GM06990 (cell line): ENCODE measurements at regions not wholly inside any gene's neighbourhood (a gene's known extent, or its start where the extent isn't known, plus 50 kb on each side); places are given as distances from the start of the nearest gene placed in this dataset.

Source experiments
- DNase-seq: peaks from one replicate; pipeline ENCODE4 v3.0.0-alpha.2; 2011; ENCODE audit not compliant: insufficient read length; ENCODE audit errors: extremely low read depth
- H3K27me3 ChIP-seq: replicated peaks from 2 replicates; pipeline ENCODE4 v1.6.0; 2011; ENCODE audit warnings: low read length; ENCODE audit not compliant: control insufficient read depth, insufficient read depth
- H3K36me3 ChIP-seq: 2 replicates; pipeline ENCODE4 v1.5.1; 2011; ENCODE audit warnings: low read length; ENCODE audit not compliant: control insufficient read depth, insufficient read depth
- H3K4me3 ChIP-seq: replicated peaks from 2 replicates; pipeline ENCODE4 v1.5.1; 2011; ENCODE audit warnings: low read depth, mild to moderate bottlenecking, control low read depth, low read length
- TF ChIP-seq, protein P1 (sequence below): IDR thresholded peaks from 2 replicates; pipeline ENCODE4 v1.5.1; 2011; ENCODE audit warnings: low read length, control low read depth, mild to moderate bottlenecking, inconsistent platforms; ENCODE audit not compliant: insufficient read depth, poor library complexity, severe bottlenecking

DNA sequence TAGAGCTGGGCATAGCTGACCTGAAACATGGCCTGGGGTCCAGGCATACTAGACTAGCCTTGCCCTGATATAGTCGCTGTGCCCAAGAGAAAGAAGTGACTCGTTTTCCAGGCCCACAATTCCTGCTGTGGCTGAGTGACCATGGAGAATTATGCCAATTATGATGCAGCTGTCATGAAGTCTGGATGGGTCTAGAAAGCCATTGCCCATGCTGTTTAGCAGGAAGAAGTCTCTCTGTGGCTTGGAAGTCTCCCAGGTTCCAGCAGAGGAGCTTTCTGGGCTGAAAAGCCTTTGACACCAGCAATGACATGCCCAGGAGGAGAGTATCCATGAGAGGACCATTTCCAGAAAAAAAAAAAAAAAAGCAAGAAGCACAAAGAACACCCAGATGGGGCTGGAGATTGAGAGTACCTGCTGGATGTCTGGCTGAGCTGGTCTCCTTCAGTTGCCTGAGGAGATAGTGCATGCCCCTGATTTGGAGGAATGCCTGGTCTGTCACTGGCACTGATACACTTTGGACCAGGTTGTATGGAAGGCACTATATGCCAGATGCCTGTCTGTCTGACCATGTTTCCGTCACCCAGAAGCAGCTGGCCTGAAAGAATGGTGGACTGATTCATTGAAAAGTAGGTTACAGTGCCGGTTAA is 128.0 kb upstream of the EPB41L4A start:
- TF ChIP-seq, protein P1, sequence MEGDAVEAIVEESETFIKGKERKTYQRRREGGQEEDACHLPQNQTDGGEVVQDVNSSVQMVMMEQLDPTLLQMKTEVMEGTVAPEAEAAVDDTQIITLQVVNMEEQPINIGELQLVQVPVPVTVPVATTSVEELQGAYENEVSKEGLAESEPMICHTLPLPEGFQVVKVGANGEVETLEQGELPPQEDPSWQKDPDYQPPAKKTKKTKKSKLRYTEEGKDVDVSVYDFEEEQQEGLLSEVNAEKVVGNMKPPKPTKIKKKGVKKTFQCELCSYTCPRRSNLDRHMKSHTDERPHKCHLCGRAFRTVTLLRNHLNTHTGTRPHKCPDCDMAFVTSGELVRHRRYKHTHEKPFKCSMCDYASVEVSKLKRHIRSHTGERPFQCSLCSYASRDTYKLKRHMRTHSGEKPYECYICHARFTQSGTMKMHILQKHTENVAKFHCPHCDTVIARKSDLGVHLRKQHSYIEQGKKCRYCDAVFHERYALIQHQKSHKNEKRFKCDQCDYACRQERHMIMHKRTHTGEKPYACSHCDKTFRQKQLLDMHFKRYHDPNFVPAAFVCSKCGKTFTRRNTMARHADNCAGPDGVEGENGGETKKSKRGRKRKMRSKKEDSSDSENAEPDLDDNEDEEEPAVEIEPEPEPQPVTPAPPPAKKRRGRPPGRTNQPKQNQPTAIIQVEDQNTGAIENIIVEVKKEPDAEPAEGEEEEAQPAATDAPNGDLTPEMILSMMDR = no peak
- no peaks in the 10 kb centered on the region; the same call in 1 of the 2 replicates for H3K27me3 ChIP-seq
- no peaks in the 10 kb centered on the region for H3K36me3 ChIP-seq
- no peak for DNase-seq
- H3K4me3 ChIP-seq = no peak overlapping the region

DNA sequence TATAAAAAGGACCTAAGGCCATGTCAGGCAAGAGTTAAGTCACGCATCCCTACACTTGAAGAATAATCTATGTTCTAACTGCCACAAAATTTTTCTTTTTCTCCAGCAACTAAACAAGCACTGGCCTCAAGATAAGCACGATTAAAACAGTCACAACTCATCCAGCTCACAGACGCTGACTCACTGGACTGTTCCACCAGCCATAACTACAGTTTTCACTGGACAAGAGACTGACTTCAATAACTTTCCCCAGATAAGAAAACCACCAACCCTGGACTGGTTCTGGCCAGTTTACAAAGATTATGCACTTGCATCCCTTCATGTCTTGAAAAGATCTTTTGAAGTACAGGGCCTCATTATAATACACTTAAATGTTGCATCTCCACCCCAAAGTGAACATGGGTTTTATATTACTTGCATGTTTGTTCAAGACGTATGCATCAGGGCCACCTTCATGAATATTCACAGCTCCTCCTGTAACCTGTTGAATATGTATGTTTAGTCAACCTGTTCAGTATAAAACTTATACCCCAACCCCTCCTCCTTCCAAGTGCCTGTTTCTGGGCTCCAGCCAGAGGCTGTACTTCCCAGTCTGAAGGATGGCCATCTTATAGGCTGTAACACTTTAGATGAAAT is 129.3 kb upstream of the EPB41L4A start:
- TF ChIP-seq, protein P1 = no peak
- Histone ChIP-seq H3K4me3 (no peak overlapping the region), H3K27me3 (no peaks in the 10 kb centered on the region; the same call in 1 of the 2 replicates), H3K36me3 (no peaks in the 10 kb centered on the region)
- DNase-seq = no peak

DNA sequence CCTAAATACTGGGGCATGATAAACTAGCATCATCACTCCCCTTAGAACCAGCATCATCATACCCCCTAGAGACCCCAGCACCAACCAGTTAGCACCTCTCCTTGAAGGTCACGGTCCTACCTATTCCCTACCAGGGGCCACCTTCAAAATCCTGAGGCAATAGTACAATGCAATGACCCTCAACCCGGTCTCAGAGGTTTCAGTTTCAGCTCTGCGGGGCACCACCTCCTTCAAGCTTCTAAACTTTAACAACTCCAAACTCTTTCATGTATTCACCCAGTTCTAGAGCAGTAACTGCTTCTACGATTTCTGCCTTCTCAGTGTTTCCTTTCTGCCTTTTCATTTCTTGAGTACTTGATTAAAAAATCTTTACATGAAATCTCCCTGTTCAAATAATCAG is 130.1 kb upstream of the EPB41L4A start:
- no peak overlapping the region for H3K4me3 ChIP-seq
- TF ChIP-seq, protein P1 = no peak
- no peaks in the 10 kb centered on the region; the same call in 1 of the 2 replicates for H3K27me3 ChIP-seq
- no peak for DNase-seq
- H3K36me3 ChIP-seq = no peaks in the 10 kb centered on the region

DNA sequence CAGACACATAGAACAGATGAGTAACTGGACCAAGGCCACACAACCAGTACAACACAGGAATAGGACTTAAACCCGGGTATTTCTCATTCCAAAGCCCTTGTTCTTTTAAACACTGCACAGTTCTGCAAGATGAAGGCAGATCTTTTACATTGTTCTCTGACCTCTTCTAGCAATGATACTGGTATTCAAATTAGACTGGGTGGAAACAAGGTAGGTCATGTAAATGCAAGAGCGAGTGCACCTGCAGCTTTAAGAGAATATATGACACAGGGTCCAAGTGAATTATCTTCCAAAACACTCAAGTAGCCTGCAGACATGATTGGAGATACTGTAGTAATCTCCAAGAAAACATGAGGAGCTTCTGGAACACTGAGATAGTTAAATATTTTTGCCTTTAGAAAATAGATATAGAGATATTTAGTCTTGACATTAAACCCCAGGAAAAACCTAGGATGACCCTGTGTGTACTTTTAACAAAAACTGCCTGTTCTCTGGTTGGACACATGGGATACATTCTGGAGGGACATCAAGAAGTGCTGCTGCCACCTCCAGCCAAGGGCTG is 130.6 kb upstream of the EPB41L4A start:
- TF ChIP-seq, protein P1 = no peak

DNA sequence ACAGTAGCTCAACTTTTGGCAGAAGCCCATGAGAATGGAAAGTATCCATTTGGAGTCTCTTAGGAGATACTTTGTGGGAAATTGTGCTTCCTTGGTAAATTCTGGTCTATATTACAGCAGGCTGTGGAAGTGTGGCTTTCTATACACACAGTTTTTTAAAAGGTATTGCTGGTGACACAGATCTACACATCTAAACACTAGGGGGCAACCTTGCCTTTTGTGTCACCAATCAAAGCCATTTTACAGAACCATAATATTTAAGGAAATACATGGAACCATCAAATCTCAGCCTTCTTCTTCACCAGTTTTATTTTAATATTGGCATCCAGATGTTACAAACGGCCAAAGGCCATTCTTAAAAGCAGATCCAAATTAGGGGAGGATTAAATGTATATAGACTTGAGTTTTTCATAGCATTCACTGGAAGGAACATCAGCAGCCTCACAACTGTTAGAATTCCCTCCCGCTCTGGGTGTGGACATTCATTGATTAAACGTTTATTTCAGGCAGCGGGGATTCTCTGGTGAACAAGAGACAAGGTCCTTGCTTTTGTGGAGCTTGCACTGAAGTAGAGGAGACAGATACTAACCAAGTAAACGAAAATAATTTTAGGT is 132.4 kb upstream of the EPB41L4A start:
- DNase-seq = no peak
- Histone ChIP-seq H3K4me3 (no peak overlapping the region), H3K36me3 (no peaks in the 10 kb centered on the region), H3K27me3 (no peaks in the 10 kb centered on the region; the same call in 1 of the 2 replicates)
- TF ChIP-seq, protein P1 = peak; percentile 58

More for the DNA sequence above, 130.6 kb upstream of the EPB41L4A start:
- Histone ChIP-seq H3K36me3 (no peaks in the 10 kb centered on the region), H3K27me3 (no peaks in the 10 kb centered on the region; the same call in 1 of the 2 replicates), H3K4me3 (no peak overlapping the region)
- no peak for DNase-seq
